Spleen (tissue), 7 donors: ENCODE measurements at regions not wholly inside any gene's neighbourhood (a gene's known extent, or its start where the extent isn't known, plus 50 kb on each side); places are given as distances from the start of the nearest gene placed in this dataset.

Experiments used
- CTCF ChIP-seq, 11 experiments: fragments of 200-600 bp in 7 of 11; fragments of 450-650 bp in 4 of 11; sonication (generic) in 4 of 11; IDR thresholded peaks in 8 of 11; conservative IDR thresholded peaks in 3 of 11; 1 replicate in 7 of 11; 2 replicates in 4 of 11; pipeline versions ENCODE4 v1.4.0 to v1.8.0; 2016 to 2021; ENCODE audit warnings: antibody characterized with exemption in 11 of 11, inconsistent platforms in 4 of 11, mild to moderate bottlenecking in 1 of 11
- POLR2A ChIP-seq, 3 donors: fragments of 450-650 bp; IDR thresholded peaks; one replicate each; pipeline ENCODE4 v1.5.1; 2017; ENCODE audit warnings: antibody characterized with exemption in 3 of 3, mild to moderate bottlenecking in 1 of 3
- POLR2AphosphoS5 ChIP-seq, 3 donors: sonication (generic); formaldehyde crosslinking; IDR thresholded peaks; one replicate each; pipeline ENCODE4 v1.5.1; 2017; ENCODE audit warnings: antibody characterized with exemption in 3 of 3
- donor health status: DM: no; HTN: no; CAD: no; lungs with moderate emphysema.
- donor health status: DM: no; HTN: no; CAD: no.
- donor health status: DM: no; HTN: no; CAD: no.

DNA sequence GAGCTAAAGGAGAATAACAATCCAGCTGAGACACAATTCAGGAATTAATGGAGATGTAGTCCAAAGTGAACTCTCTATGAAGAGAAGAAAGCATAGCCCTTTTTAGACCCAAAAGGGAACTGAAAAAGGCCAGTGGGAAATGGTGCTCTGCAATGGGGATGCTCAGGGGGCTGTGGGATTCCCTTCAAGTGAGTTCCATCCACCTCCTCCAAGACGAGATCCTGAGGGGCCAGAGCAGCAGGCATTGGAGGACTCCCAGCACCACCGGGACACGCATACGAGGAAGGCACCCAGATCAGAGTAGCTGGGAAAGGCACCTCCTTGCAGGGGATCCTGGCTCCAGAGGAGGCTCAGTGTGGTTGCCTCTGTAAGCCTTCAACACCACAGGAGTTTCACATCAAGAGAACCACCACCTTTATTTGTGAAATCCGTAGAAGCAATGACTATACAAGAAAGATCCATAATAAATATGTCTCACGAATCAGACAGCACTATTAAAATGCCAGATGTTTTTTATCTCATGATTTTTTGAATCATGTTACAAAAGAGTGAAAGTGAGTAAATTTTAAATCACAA lies 288.2 kb downstream of the MED10 start:
- TF ChIP-seq CTCF (IDR thresholded peaks at IDR 0.05 in 8 of 11, conservative IDR thresholded peaks at IDR 0.05 in 3 of 11) (no peak), POLR2A (IDR thresholded peaks at IDR 0.05) (no peak), POLR2AphosphoS5 (IDR thresholded peaks at IDR 0.05) (no peak)
